ENCODE measurements at regions not wholly inside any gene's neighbourhood (a gene's known extent, or its start where the extent isn't known, plus 50 kb on each side); places are given as distances from the start of the nearest gene placed in this dataset.

GRCh38 chr7:49088017-49088416 lies 163.7 kb downstream of the CDC14C start:
- TF ChIP-seq, protein P1, sequence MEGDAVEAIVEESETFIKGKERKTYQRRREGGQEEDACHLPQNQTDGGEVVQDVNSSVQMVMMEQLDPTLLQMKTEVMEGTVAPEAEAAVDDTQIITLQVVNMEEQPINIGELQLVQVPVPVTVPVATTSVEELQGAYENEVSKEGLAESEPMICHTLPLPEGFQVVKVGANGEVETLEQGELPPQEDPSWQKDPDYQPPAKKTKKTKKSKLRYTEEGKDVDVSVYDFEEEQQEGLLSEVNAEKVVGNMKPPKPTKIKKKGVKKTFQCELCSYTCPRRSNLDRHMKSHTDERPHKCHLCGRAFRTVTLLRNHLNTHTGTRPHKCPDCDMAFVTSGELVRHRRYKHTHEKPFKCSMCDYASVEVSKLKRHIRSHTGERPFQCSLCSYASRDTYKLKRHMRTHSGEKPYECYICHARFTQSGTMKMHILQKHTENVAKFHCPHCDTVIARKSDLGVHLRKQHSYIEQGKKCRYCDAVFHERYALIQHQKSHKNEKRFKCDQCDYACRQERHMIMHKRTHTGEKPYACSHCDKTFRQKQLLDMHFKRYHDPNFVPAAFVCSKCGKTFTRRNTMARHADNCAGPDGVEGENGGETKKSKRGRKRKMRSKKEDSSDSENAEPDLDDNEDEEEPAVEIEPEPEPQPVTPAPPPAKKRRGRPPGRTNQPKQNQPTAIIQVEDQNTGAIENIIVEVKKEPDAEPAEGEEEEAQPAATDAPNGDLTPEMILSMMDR (IDR thresholded peaks at IDR 0.05; ENCODE audit: low read length) = no peak
- TF ChIP-seq EZH2 (IDR thresholded peaks at IDR 0.05; ENCODE audit: borderline replicate concordance, low read length) = no peak

Data from OCI-LY1 (cell line).